ENCODE measurements at regions not wholly inside any gene's neighbourhood (a gene's known extent, or its start where the extent isn't known, plus 50 kb on each side); places are given as distances from the start of the nearest gene placed in this dataset.

GRCh38 chr4:15244354-15244753 is 183.5 kb upstream of the C1QTNF7 start:
- no peaks in the 10 kb centered on the region for H3K4me1 ChIP-seq (ENCODE audit: control extremely low read depth in 1 of 4, control insufficient read depth in 4 of 4, insufficient read depth in 4 of 4, low read length in 3 of 4)
- H3K27me3 ChIP-seq (replicated peaks in 2 of 5; ENCODE audit: control insufficient read depth in 4 of 5, insufficient read depth in 5 of 5, low read length in 4 of 5), result no peaks in the 10 kb centered on the region
- CTCF ChIA-PET, result interaction anchor here (1.2 kb wide), 1 partner anchor 11 kb away, joined by 3 read pairs; no protein-coding TSS in a partner anchor
- POLR2A ChIA-PET, result no interaction called here
- no peaks in the 10 kb centered on the region for H3K9me3 ChIP-seq (ENCODE audit: control extremely low read depth in 1 of 5, control insufficient read depth in 4 of 5, insufficient read depth in 2 of 5, low read depth in 1 of 5, low read length in 4 of 5)
- WGBS (ENCODE audit: insufficient coverage), result 100% methylated on average over 1 of the region's 2 CpGs
- H3K36me3 ChIP-seq (ENCODE audit: control insufficient read depth in 4 of 4, insufficient read depth in 4 of 4, low read length in 3 of 4), result no peaks in the 10 kb centered on the region
- no peak overlapping the region for H3K27ac ChIP-seq (ENCODE audit: insufficient read depth in 1 of 2, low read depth in 1 of 2, low read length in 2 of 2, poor library complexity in 1 of 2, severe bottlenecking in 2 of 2)
- DNase-seq, result no peak
- H3K4me3 ChIP-seq (ENCODE audit: control insufficient read depth in 1 of 7, extremely low read depth in 1 of 7, insufficient read depth in 4 of 7, low read depth in 2 of 7, low read length in 6 of 7), result no peak overlapping the region

- Histone ChIP-seq H3K27me3 (replicated peaks in 2 of 5; ENCODE audit: control insufficient read depth in 4 of 5, insufficient read depth in 5 of 5, low read length in 4 of 5) (no peaks in the 10 kb centered on the region), H3K9me3 (ENCODE audit: control extremely low read depth in 1 of 5, control insufficient read depth in 4 of 5, insufficient read depth in 2 of 5, low read depth in 1 of 5, low read length in 4 of 5) (no peaks in the 10 kb centered on the region), H3K36me3 (ENCODE audit: control insufficient read depth in 4 of 4, insufficient read depth in 4 of 4, low read length in 3 of 4) (no peaks in the 10 kb centered on the region), H3K4me1 (ENCODE audit: control extremely low read depth in 1 of 4, control insufficient read depth in 4 of 4, insufficient read depth in 4 of 4, low read length in 3 of 4) (no peaks in the 10 kb centered on the region), H3K27ac (ENCODE audit: insufficient read depth in 1 of 2, low read depth in 1 of 2, low read length in 2 of 2, poor library complexity in 1 of 2, severe bottlenecking in 2 of 2) (no peak overlapping the region), H3K4me3 (ENCODE audit: control insufficient read depth in 1 of 7, extremely low read depth in 1 of 7, insufficient read depth in 4 of 7, low read depth in 2 of 7, low read length in 6 of 7) (no peak overlapping the region)
- DNase-seq, result peak in 2 of 3 donors; percentile 17 to 30
- POLR2A ChIA-PET, result no interaction called here
- WGBS (ENCODE audit: insufficient coverage), result 94% methylated on average over 2 of the region's 3 CpGs
- CTCF ChIA-PET, result interaction anchor here (1.0 to 1.2 kb wide), 2 partner anchors 12 to 213 kb away, joined by 3 read pairs; no protein-coding TSS in a partner anchor
Observed at GRCh38 chr4:15245006-15245530, 182.8 kb upstream of the C1QTNF7 start.

DNA sequence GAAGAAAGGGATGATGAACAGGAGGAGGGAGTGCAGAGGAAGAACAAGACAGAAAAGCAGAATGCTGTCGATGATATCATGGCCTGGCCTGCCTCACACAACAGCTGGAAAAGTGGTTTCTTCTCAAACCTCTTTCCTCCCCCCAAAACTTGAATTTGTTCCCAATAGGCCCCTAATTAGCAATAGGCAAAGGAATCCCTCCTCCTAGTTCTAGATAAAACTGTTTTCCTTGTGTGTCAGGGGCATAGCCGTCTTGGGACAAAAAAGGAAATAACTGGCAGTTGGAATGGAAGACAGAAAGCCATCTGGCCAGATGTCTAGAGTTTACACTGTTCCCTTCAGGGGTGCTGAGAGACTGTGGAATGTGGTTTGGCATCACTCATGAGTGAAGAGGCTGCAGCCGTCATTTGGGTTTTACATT is 177.8 kb upstream of the C1QTNF7 start:
- H3K27ac ChIP-seq (ENCODE audit: insufficient read depth in 1 of 2, low read depth in 1 of 2, low read length in 2 of 2, poor library complexity in 1 of 2, severe bottlenecking in 2 of 2), result no peak overlapping the region
- DNase-seq, result no peak
- ChIA-PET POLR2A (no interaction called here), CTCF (interaction anchor here (1.6 kb wide), 1 partner anchor 208 kb away, joined by 3 read pairs; no protein-coding TSS in a partner anchor)
- no peaks in the 10 kb centered on the region for H3K9me3 ChIP-seq (ENCODE audit: control extremely low read depth in 1 of 5, control insufficient read depth in 4 of 5, insufficient read depth in 2 of 5, low read depth in 1 of 5, low read length in 4 of 5)
- peaks cover 0 to 3% (median 0%) of the 10 kb centered on the region in 4 experiments for H3K4me1 ChIP-seq (ENCODE audit: control extremely low read depth in 1 of 4, control insufficient read depth in 4 of 4, insufficient read depth in 4 of 4, low read length in 3 of 4)
- no peak overlapping the region for H3K4me3 ChIP-seq (ENCODE audit: control insufficient read depth in 1 of 7, extremely low read depth in 1 of 7, insufficient read depth in 4 of 7, low read depth in 2 of 7, low read length in 6 of 7)
- H3K27me3 ChIP-seq (replicated peaks in 2 of 5; ENCODE audit: control insufficient read depth in 4 of 5, insufficient read depth in 5 of 5, low read length in 4 of 5), result no peaks in the 10 kb centered on the region
- WGBS (ENCODE audit: insufficient coverage), result 78% methylated on average over 1 of the region's 3 CpGs
- H3K36me3 ChIP-seq (ENCODE audit: control insufficient read depth in 4 of 4, insufficient read depth in 4 of 4, low read length in 3 of 4), result no peaks in the 10 kb centered on the region

- peaks cover 0 to 3% (median 0%) of the 10 kb centered on the region in 4 experiments for H3K4me1 ChIP-seq (ENCODE audit: control extremely low read depth in 1 of 4, control insufficient read depth in 4 of 4, insufficient read depth in 4 of 4, low read length in 3 of 4)
- H3K27ac ChIP-seq (ENCODE audit: insufficient read depth in 1 of 2, low read depth in 1 of 2, low read length in 2 of 2, poor library complexity in 1 of 2, severe bottlenecking in 2 of 2), result peak overlapping the region in 1 of 2 experiments; percentile 46
- ChIA-PET POLR2A (no interaction called here), CTCF (interaction anchor here (0.9 to 1.6 kb wide), 4 partner anchors 11 to 142 kb away, joined by 3 to 5 read pairs (median 4); no protein-coding TSS in a partner anchor)
- no peaks in the 10 kb centered on the region for H3K36me3 ChIP-seq (ENCODE audit: control insufficient read depth in 4 of 4, insufficient read depth in 4 of 4, low read length in 3 of 4)
- DNase-seq, result peak in 2 of 3 donors; percentile 47 to 52
- WGBS (ENCODE audit: insufficient coverage), result 46% methylated on average over 2 of the region's 4 CpGs
- H3K4me3 ChIP-seq (ENCODE audit: control insufficient read depth in 1 of 7, extremely low read depth in 1 of 7, insufficient read depth in 4 of 7, low read depth in 2 of 7, low read length in 6 of 7), result no peak overlapping the region
- H3K27me3 ChIP-seq (replicated peaks in 2 of 5; ENCODE audit: control insufficient read depth in 4 of 5, insufficient read depth in 5 of 5, low read length in 4 of 5), result no peaks in the 10 kb centered on the region
- no peaks in the 10 kb centered on the region for H3K9me3 ChIP-seq (ENCODE audit: control extremely low read depth in 1 of 5, control insufficient read depth in 4 of 5, insufficient read depth in 2 of 5, low read depth in 1 of 5, low read length in 4 of 5)
Observed at GRCh38 chr4:15253349-15253748, 174.5 kb upstream of the C1QTNF7 start.

DNA sequence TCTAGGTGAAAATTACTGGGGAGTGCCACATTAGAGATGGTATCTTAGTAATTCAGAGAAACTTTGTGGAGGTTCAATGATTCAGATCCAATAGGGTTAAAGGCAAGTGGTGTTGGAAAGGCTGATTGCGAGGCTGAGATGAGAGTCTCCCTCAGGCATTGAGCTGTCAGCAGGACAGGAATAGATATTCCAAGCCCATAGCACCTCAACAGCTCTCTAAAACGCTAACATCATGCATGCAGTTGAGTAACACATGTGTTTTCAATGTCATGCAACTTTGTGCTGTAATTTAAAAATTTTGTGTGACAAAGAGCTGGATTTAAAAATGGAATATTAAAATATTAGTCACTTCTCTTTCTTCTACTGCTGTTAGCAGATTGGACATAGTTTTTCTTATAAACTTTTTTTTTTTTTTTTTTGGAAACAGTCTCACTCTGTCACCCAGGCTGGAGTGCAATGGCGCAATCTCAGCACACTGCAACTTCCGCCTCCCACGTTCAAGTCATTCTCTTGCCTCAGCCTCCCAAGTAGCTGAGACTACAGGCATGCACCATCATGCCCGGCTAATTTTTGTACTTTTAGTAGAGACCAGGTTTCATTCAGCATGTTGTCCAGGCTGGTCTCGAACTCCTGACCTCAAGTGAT is 173.5 kb upstream of the C1QTNF7 start:
- no peak for DNase-seq
- Histone ChIP-seq H3K27ac (ENCODE audit: insufficient read depth in 1 of 2, low read depth in 1 of 2, low read length in 2 of 2, poor library complexity in 1 of 2, severe bottlenecking in 2 of 2) (no peak overlapping the region), H3K9me3 (ENCODE audit: control extremely low read depth in 1 of 5, control insufficient read depth in 4 of 5, insufficient read depth in 2 of 5, low read depth in 1 of 5, low read length in 4 of 5) (no peaks in the 10 kb centered on the region), H3K4me3 (ENCODE audit: control insufficient read depth in 1 of 7, extremely low read depth in 1 of 7, insufficient read depth in 4 of 7, low read depth in 2 of 7, low read length in 6 of 7) (no peak overlapping the region), H3K27me3 (replicated peaks in 2 of 5; ENCODE audit: control insufficient read depth in 4 of 5, insufficient read depth in 5 of 5, low read length in 4 of 5) (no peaks in the 10 kb centered on the region), H3K36me3 (ENCODE audit: control insufficient read depth in 4 of 4, insufficient read depth in 4 of 4, low read length in 3 of 4) (no peaks in the 10 kb centered on the region), H3K4me1 (ENCODE audit: control extremely low read depth in 1 of 4, control insufficient read depth in 4 of 4, insufficient read depth in 4 of 4, low read length in 3 of 4) (peaks cover 0 to 3% (median 0%) of the 10 kb centered on the region in 4 experiments)
- POLR2A ChIA-PET, result no interaction called here
- CTCF ChIA-PET, result interaction anchor here (0.8 to 1.6 kb wide), 4 partner anchors 12 to 141 kb away, joined by 3 to 5 read pairs (median 4); no protein-coding TSS in a partner anchor
- WGBS (ENCODE audit: insufficient coverage), result 94% methylated on average over 5 of the region's 7 CpGs

DNA sequence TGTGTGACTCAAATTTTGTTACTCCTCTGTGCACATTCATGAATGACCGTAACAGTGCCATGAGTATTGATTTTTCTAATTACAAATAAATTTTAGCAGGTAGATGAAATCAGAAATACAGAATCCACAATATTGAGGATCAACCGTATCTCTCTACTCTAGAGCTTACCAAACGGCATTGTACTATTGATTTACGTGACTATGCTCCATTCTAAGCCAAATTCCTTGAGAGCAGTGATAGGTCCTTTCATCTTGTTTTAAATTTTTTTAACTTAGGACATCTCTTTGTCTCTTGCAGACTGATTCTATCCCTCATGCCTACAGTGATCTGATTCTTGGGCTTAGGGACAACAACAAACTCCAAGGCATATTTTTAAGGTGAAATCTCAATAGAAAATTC is 172.3 kb upstream of the C1QTNF7 start:
- POLR2A ChIA-PET, result no interaction called here
- no peak overlapping the region for H3K27ac ChIP-seq (ENCODE audit: insufficient read depth in 1 of 2, low read depth in 1 of 2, low read length in 2 of 2, poor library complexity in 1 of 2, severe bottlenecking in 2 of 2)
- no peaks in the 10 kb centered on the region for H3K27me3 ChIP-seq (replicated peaks in 2 of 5; ENCODE audit: control insufficient read depth in 4 of 5, insufficient read depth in 5 of 5, low read length in 4 of 5)
- no peaks in the 10 kb centered on the region for H3K36me3 ChIP-seq (ENCODE audit: control insufficient read depth in 4 of 4, insufficient read depth in 4 of 4, low read length in 3 of 4)
- H3K4me3 ChIP-seq (ENCODE audit: control insufficient read depth in 1 of 7, extremely low read depth in 1 of 7, insufficient read depth in 4 of 7, low read depth in 2 of 7, low read length in 6 of 7), result no peak overlapping the region
- peaks cover 0 to 3% (median 0%) of the 10 kb centered on the region in 4 experiments for H3K4me1 ChIP-seq (ENCODE audit: control extremely low read depth in 1 of 4, control insufficient read depth in 4 of 4, insufficient read depth in 4 of 4, low read length in 3 of 4)
- CTCF ChIA-PET, result interaction anchor here (1.3 kb wide), 1 partner anchor 13 kb away, joined by 3 read pairs; no protein-coding TSS in a partner anchor
- 67% methylated on average over 3 of the region's 4 CpGs for WGBS (ENCODE audit: insufficient coverage)
- H3K9me3 ChIP-seq (ENCODE audit: control extremely low read depth in 1 of 5, control insufficient read depth in 4 of 5, insufficient read depth in 2 of 5, low read depth in 1 of 5, low read length in 4 of 5), result no peaks in the 10 kb centered on the region
- no peak for DNase-seq

GRCh38 chr4:15260758-15261157 is 167.1 kb upstream of the C1QTNF7 start:
- H3K4me3 ChIP-seq (ENCODE audit: control insufficient read depth in 1 of 7, extremely low read depth in 1 of 7, insufficient read depth in 4 of 7, low read depth in 2 of 7, low read length in 6 of 7), result no peak overlapping the region
- no peaks in the 10 kb centered on the region for H3K4me1 ChIP-seq (ENCODE audit: control extremely low read depth in 1 of 4, control insufficient read depth in 4 of 4, insufficient read depth in 4 of 4, low read length in 3 of 4)
- peaks cover 0 to 13% (median 0%) of the 10 kb centered on the region in 5 experiments for H3K9me3 ChIP-seq (ENCODE audit: control extremely low read depth in 1 of 5, control insufficient read depth in 4 of 5, insufficient read depth in 2 of 5, low read depth in 1 of 5, low read length in 4 of 5)
- CTCF ChIA-PET, result no interaction called here
- no peak for DNase-seq
- POLR2A ChIA-PET, result no interaction called here
- no peaks in the 10 kb centered on the region for H3K36me3 ChIP-seq (ENCODE audit: control insufficient read depth in 4 of 4, insufficient read depth in 4 of 4, low read length in 3 of 4)
- no peak overlapping the region for H3K27ac ChIP-seq (ENCODE audit: insufficient read depth in 1 of 2, low read depth in 1 of 2, low read length in 2 of 2, poor library complexity in 1 of 2, severe bottlenecking in 2 of 2)
- WGBS (ENCODE audit: insufficient coverage), result 67% methylated on average over 3 of the region's 5 CpGs
- no peaks in the 10 kb centered on the region for H3K27me3 ChIP-seq (replicated peaks in 2 of 5; ENCODE audit: control insufficient read depth in 4 of 5, insufficient read depth in 5 of 5, low read length in 4 of 5)

Data from common myeloid progenitor, CD34-positive (primary cell).